Body of pancreas (tissue), 4 donors: ENCODE measurements at regions not wholly inside any gene's neighbourhood (a gene's known extent, or its start where the extent isn't known, plus 50 kb on each side); places are given as distances from the start of the nearest gene placed in this dataset.
"Not testable (repeated sequence)": the region's sequence is repeated elsewhere in the genome, so short reads cannot be mapped to it uniquely, and the experiment has no call there.

ENCODE experiments used
- ATAC-seq: fragments of 150-250 bp; one replicate; pipeline ENCODE4 v1.9.1; 2016
- DNase-seq, 4 donors: peaks; one replicate each; pipeline ENCODE4 v3.0.0-alpha.2; 2019
- H3K27ac ChIP-seq, 4 donors: fragments of 200-600 bp; sonication (generic); 1 replicate in 3 of 4; 2 replicates in 1 of 4; pipeline versions ENCODE4 v1.5.1 to v1.6.1; 2016 to 2019; ENCODE audit warnings: mild to moderate bottlenecking in 1 of 4, mixed read lengths in 1 of 4, moderate library complexity in 1 of 4
- H3K27me3 ChIP-seq, 2 donors: fragments of 200-600 bp; sonication (generic); one replicate each; pipeline ENCODE4 v1.6.0; 2016; ENCODE audit warnings: mild to moderate bottlenecking in 1 of 2
- H3K36me3 ChIP-seq, 2 donors: fragments of 200-600 bp; sonication (generic); replicated peaks in 1 of 2; 2 replicates each; pipeline ENCODE4 v1.5.1; 2016; ENCODE audit warnings: low read depth in 2 of 2; ENCODE audit not compliant: insufficient read depth in 1 of 2
- H3K4me1 ChIP-seq: fragments of 200-600 bp; sonication (generic); one replicate; pipeline ENCODE4 v1.6.0; 2016
- H3K4me3 ChIP-seq, 2 donors: fragments of 200-600 bp; sonication (generic); 1 replicate in 1 of 2; 2 replicates in 1 of 2; pipeline ENCODE4 v1.5.1; 2016 to 2019
- H3K9me3 ChIP-seq, 3 donors: fragments of 200-600 bp; sonication (generic); 1 replicate in 2 of 3; 2 replicates in 1 of 3; pipeline ENCODE4 v1.5.1; 2016
- POLR2A ChIP-seq, 3 donors: fragments of 450-650 bp; IDR thresholded peaks; one replicate each; pipeline ENCODE4 v1.6.1; 2016; ENCODE audit warnings: antibody characterized with exemption in 3 of 3, mild to moderate bottlenecking in 2 of 3
- WGBS, 2 donors: methylation state at CpG; one replicate each; pipeline ENCODE4 v1.1.5; 2017; 5-methylcytosine and 5-hydroxymethylcytosine counted together
- intact Hi-C: fragments of 100-400 bp; cut with DNase I; formaldehyde crosslinking; loops from one replicate; pipeline ENCODE4 v1.15.1; 2023
- TF ChIP-seq, protein P1 (sequence below), 7 experiments: fragments of 450-650 bp in 4 of 7; fragments of 200-600 bp in 3 of 7; sonication (generic) in 3 of 7; IDR thresholded peaks; one replicate each; pipeline ENCODE4 v1.5.1; 2016 to 2019; ENCODE audit warnings: antibody characterized with exemption in 7 of 7

DNA sequence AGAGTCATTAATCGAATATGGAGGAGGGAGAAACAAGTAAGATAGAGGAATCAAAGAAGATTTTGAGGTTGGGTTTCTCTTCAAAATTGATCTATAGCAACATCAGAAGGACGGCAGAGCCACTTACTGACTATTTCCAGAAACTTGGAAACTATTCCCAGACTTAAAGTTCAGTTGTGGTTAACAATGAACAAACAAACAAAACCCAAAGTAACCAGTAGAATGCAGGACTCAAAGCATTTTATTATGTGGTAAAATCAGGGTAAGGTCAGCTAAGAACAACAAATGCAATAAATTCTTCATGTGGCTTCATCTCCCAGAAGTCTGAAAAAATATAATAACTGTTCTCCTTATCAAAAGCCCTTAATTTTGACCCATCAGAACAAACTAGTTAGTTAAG lies 54.9 kb upstream of the OSMR start:
- no peak overlapping the region for H3K4me3 ChIP-seq
- peaks cover 0 to 6% (median 0%) of the 10 kb centered on the region in 3 donors for H3K9me3 ChIP-seq
- DNase-seq (no peak), ATAC-seq (no peak)
- H3K27me3 ChIP-seq = no peaks in the 10 kb centered on the region
- H3K36me3 ChIP-seq = no peaks in the 10 kb centered on the region
- no peak for TF ChIP-seq POLR2A (IDR thresholded peaks at IDR 0.05)
- TF ChIP-seq, protein P1, sequence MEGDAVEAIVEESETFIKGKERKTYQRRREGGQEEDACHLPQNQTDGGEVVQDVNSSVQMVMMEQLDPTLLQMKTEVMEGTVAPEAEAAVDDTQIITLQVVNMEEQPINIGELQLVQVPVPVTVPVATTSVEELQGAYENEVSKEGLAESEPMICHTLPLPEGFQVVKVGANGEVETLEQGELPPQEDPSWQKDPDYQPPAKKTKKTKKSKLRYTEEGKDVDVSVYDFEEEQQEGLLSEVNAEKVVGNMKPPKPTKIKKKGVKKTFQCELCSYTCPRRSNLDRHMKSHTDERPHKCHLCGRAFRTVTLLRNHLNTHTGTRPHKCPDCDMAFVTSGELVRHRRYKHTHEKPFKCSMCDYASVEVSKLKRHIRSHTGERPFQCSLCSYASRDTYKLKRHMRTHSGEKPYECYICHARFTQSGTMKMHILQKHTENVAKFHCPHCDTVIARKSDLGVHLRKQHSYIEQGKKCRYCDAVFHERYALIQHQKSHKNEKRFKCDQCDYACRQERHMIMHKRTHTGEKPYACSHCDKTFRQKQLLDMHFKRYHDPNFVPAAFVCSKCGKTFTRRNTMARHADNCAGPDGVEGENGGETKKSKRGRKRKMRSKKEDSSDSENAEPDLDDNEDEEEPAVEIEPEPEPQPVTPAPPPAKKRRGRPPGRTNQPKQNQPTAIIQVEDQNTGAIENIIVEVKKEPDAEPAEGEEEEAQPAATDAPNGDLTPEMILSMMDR (IDR thresholded peaks at IDR 0.05) = no peak
- intact Hi-C loops = no loop called here
- no peaks in the 10 kb centered on the region for H3K4me1 ChIP-seq
- H3K27ac ChIP-seq = no peak overlapping the region
- 46 to 51% methylated on average over 2 of the region's 2 CpGs for WGBS, 2 donors

DNA sequence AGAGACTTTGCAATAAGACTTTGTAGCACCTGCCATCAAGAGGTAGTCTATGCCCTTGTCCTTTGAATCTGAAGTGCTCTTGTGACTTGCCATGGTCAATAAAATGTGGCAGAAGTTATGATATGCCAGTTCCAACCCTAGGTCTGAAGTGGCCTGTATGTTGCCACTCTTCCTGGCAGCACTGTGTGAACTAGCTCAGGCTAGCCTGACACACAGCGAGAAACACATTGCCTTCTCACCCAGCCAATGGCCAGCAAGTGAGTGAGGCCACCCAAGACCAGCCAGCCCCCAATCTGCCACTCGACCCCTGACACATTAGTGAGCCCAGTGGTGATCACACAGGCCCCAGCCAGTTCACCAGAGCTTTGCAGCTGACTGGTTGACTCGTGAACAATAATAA lies 52.7 kb upstream of the OSMR start:
- 55 to 64% methylated on average over 3 of the region's 3 CpGs for WGBS, 2 donors
- TF ChIP-seq, protein P1 (IDR thresholded peaks at IDR 0.05) = no peak
- no peak for TF ChIP-seq POLR2A (IDR thresholded peaks at IDR 0.05)
- intact Hi-C loops = no loop called here
- DNase-seq (no peak), ATAC-seq (no peak)
- H3K27ac ChIP-seq = no peak overlapping the region
- H3K36me3 ChIP-seq = no peaks in the 10 kb centered on the region
- H3K9me3 ChIP-seq = no peaks in the 10 kb centered on the region
- no peak overlapping the region for H3K4me3 ChIP-seq
- no peaks in the 10 kb centered on the region for H3K4me1 ChIP-seq
- no peaks in the 10 kb centered on the region for H3K27me3 ChIP-seq

DNA sequence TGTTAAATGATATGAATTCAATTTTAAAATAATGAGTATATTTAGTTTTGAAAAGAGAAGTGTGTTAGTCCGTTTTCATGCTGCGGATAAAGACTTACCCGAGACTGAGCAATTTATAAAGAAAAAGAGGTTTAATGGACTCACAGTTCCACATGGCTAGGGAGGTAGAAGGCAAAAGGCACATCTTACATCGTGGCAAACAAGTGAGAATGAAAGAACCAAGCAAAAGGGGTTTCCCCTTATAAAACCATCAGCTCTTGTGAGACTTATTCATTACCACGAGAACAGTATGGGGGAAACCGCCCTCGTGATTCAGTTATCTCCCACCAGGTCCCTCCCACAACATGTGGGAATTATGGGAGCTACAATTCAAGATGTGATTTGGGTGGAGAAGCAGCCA lies 51.8 kb upstream of the OSMR start:
- H3K4me1 ChIP-seq, ATAC-seq, intact Hi-C loops, H3K4me3 ChIP-seq, H3K27ac ChIP-seq, H3K27me3 ChIP-seq, H3K36me3 ChIP-seq, H3K9me3 ChIP-seq, DNase-seq: not testable (repeated sequence)
- 71 to 74% methylated on average over 7 of the region's 7 CpGs for WGBS, 2 donors

DNA sequence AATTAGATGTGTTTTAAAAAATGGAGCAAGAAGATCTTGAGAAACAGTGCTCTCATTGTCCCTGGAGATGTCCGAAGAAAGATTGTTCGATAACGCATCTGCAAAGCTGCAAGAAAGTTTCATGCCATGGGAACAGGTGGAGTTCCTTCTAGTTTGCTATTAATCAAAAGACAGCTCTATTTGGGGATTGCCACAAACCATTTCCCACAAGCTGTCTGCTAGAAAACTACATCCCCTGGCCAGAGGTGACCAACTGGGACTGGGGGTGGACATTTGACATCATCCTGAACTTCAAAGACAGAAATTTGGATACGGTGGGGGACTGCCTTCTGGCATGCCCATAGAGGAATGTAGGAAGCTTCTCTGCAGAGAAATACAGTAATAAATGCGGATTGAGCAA lies 50.8 kb upstream of the OSMR start:
- ATAC-seq (no peak), DNase-seq (no peak)
- no peak overlapping the region for H3K4me3 ChIP-seq
- intact Hi-C loops = no loop called here
- TF ChIP-seq POLR2A (IDR thresholded peaks at IDR 0.05) = no peak
- TF ChIP-seq, protein P1 (IDR thresholded peaks at IDR 0.05) = no peak
- WGBS, 2 donors = 83 to 85% methylated on average over 5 of the region's 5 CpGs
- no peaks in the 10 kb centered on the region for H3K36me3 ChIP-seq
- H3K9me3 ChIP-seq = no peaks in the 10 kb centered on the region
- H3K27ac ChIP-seq = no peak overlapping the region
- H3K27me3 ChIP-seq = no peaks in the 10 kb centered on the region
- no peaks in the 10 kb centered on the region for H3K4me1 ChIP-seq

DNA sequence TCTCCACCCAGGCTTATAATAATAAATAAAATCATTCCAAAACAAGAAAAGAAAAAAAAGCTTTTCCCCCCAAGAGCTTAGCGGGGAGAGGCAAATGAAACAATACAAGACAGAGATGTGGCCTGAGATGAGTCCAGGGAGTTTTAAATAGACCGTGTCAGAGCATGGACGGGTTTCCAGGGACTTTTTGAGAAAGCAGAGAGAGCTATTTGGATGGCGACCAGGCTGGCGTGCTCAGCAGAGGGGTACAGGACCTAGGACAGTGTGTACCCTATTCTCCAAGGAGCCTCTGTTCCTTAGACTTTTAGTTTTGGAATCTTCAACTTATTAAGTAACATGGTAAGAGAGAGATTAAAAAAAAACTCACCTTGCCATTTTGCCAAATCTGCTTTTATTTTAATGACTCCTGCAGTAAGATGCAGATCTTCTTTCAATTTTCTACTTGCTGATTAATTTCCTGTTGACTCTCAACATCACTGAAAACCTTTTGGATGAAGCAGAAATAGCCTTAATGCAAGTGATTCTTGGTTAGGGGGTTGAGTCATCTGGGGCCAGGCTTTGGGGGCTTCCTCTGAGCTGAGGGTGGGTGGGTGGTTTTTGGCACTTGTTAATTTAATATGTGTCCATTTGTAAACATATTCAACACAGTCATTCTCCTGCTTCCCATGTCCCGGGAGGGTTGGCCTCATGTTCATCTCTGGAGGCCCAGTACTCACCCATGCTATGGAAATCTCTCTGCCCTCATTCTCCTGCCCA lies 49.6 kb upstream of the OSMR start:
- Histone ChIP-seq H3K9me3 (no peaks in the 10 kb centered on the region), H3K27ac (peak overlapping the region in 1 of 4 donors; percentile 6), H3K36me3 (no peaks in the 10 kb centered on the region), H3K4me3 (no peak overlapping the region), H3K4me1 (no peaks in the 10 kb centered on the region), H3K27me3 (no peaks in the 10 kb centered on the region)
- 68 to 74% methylated on average over 6 of the region's 6 CpGs for WGBS, 2 donors
- intact Hi-C loops = no loop called here
- DNase-seq (peak in 3 of 4 donors; percentile 34 to 40 (median 35)), ATAC-seq (peak; percentile 62)
- TF ChIP-seq, protein P1 (IDR thresholded peaks at IDR 0.05) = no peak
- TF ChIP-seq POLR2A (IDR thresholded peaks at IDR 0.05) = no peak
